ENCODE measurements at regions not wholly inside any gene's neighbourhood (a gene's known extent, or its start where the extent isn't known, plus 50 kb on each side); places are given as distances from the start of the nearest gene placed in this dataset.

DNA sequence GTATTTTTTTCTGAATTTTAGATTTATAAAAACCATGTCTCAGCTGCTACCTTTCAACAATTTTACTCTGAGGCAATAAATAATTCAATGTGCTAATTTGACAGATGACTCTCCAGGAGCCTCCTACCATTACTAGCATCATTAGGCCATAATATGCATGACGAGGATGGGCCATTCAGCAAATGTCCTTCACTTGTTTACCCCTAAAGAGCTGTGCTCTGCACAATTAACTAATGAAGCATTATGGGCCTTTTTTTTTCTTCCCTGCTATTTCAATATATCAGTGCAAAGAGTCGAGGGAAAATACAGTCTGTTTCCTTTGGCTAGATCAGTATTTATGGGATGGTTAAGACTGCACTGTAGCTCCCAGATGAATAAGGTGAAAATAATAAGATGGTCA is 627.2 kb downstream of the ISL1 start:
- H2AFZ ChIP-seq (ENCODE audit: control insufficient read depth, low read depth, low read length) = no peak overlapping the region
- ChIA-PET POLR2A (no interaction called here), SMC1A (ENCODE audit: uncharacterized antibody, unreplicated experiment) (interaction anchor here (0.7 kb wide), 2 partner anchors 10 to 27 kb away, joined by 3 to 5 read pairs; no protein-coding TSS in a partner anchor), RAD21 (ENCODE audit: unreplicated experiment) (no interaction called here), CTCF (no interaction called here)
- in situ Hi-C loops (cut with MboI) (no loop called here), intact Hi-C loops (cut with micrococcal nuclease; ENCODE audit: unreplicated experiment) (no loop called here)
- H4K20me1 ChIP-seq (ENCODE audit: control insufficient read depth, insufficient read depth) = no peaks in the 10 kb centered on the region
- H3K4me3 ChIP-seq = no peak overlapping the region
- no peaks in the 10 kb centered on the region for H3K9me3 ChIP-seq (replicated peaks; ENCODE audit: control insufficient read depth, insufficient read depth, low read length)
- H3K36me3 ChIP-seq (ENCODE audit: control insufficient read depth in 2 of 2, insufficient read depth in 2 of 2, low read length in 1 of 2) = no peaks in the 10 kb centered on the region
- 0% methylated on average over 2 of the region's 2 CpGs for WGBS (ENCODE audit: insufficient coverage, insufficient replicate concordance, low lambda C conversion rate, missing lambda C conversion rate)
- no peaks in the 10 kb centered on the region for H3K4me1 ChIP-seq (ENCODE audit: control insufficient read depth, insufficient read depth, low read length)
- TF ChIP-seq PRDM15 (CRISPR knock-in tag; IDR thresholded peaks at IDR 0.05) = no peak
- TF ChIP-seq JUND (IDR thresholded peaks at IDR 0.05; ENCODE audit: low read depth, low read length) = no peak
- no peak for TF ChIP-seq SRF (IDR thresholded peaks at IDR 0.05; ENCODE audit: low read depth in 2 of 2, low read length in 2 of 2)
- BruUV-seq (replicated peaks) = no TSS peak
- DNase-seq (ENCODE audit: low read depth, low spot score) (no peak), FAIRE-seq (no peak), ATAC-seq (no peak)
- no peak overlapping the region for H3K9ac ChIP-seq (ENCODE audit: control insufficient read depth, insufficient read depth, low read length)
- no peaks in the 10 kb centered on the region for H3K79me2 ChIP-seq (ENCODE audit: control insufficient read depth, insufficient read depth, low read length)
- no peak overlapping the region for H3K27ac ChIP-seq (ENCODE audit: control insufficient read depth, insufficient read depth)
- H3K4me2 ChIP-seq (ENCODE audit: control insufficient read depth, insufficient read depth) = no peak overlapping the region
- H3K27me3 ChIP-seq (replicated peaks in 1 of 2; ENCODE audit: control insufficient read depth in 2 of 2, insufficient read depth in 2 of 2, low read length in 1 of 2) = no peaks in the 10 kb centered on the region

DNA sequence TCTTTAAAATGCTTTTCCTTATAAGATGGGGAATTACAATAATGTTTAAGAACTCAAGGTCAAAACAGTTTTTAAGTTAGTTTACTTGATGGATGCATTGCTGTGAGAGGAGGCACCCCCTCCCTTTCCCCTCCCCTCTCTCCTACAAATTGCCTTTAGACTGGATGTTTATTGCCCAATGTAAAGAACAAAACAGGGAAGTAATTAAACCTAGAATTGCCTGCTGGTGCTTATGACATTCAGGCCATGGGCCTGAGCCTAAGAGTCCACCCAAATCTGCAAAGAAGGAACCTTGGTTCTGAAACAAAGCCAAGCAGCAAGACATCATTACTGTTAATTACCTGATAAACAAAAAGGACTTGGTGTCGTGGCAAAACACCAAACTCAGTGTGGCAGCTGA is 630.3 kb downstream of the ISL1 start:
- Histone ChIP-seq H3K9me3 (replicated peaks; ENCODE audit: control insufficient read depth, insufficient read depth, low read length) (no peaks in the 10 kb centered on the region), H3K79me2 (ENCODE audit: control insufficient read depth, insufficient read depth, low read length) (no peaks in the 10 kb centered on the region), H3K4me1 (ENCODE audit: control insufficient read depth, insufficient read depth, low read length) (no peaks in the 10 kb centered on the region), H3K9ac (ENCODE audit: control insufficient read depth, insufficient read depth, low read length) (no peak overlapping the region), H3K4me3 (no peak overlapping the region), H3K36me3 (ENCODE audit: control insufficient read depth in 2 of 2, insufficient read depth in 2 of 2, low read length in 1 of 2) (no peaks in the 10 kb centered on the region), H3K27ac (ENCODE audit: control insufficient read depth, insufficient read depth) (no peak overlapping the region), H4K20me1 (ENCODE audit: control insufficient read depth, insufficient read depth) (no peaks in the 10 kb centered on the region), H2AFZ (ENCODE audit: control insufficient read depth, low read depth, low read length) (no peak overlapping the region), H3K27me3 (replicated peaks in 1 of 2; ENCODE audit: control insufficient read depth in 2 of 2, insufficient read depth in 2 of 2, low read length in 1 of 2) (no peaks in the 10 kb centered on the region), H3K4me2 (ENCODE audit: control insufficient read depth, insufficient read depth) (no peak overlapping the region)
- ChIA-PET RAD21 (ENCODE audit: unreplicated experiment) (interaction anchor here (0.7 kb wide), 1 partner anchor 49 kb away, joined by 3 read pairs; no protein-coding TSS in a partner anchor), SMC1A (ENCODE audit: uncharacterized antibody, unreplicated experiment) (no interaction called here), POLR2A (no interaction called here), CTCF (no interaction called here)
- ATAC-seq = no peak
- in situ Hi-C loops (cut with MboI) (no loop called here), intact Hi-C loops (cut with micrococcal nuclease; ENCODE audit: unreplicated experiment) (no loop called here)
- WGBS (ENCODE audit: insufficient coverage, insufficient replicate concordance, low lambda C conversion rate, missing lambda C conversion rate) = 0% methylated on average over 1 of the region's 1 CpG
- FAIRE-seq = no peak
- no peak for DNase-seq (ENCODE audit: low read depth, low spot score)
- BruUV-seq (replicated peaks) = no TSS peak
- TF ChIP-seq PRDM15 (CRISPR knock-in tag; IDR thresholded peaks at IDR 0.05) (no peak), SIX5 (IDR thresholded peaks at IDR 0.05; ENCODE audit: low read depth, low read length, severe bottlenecking) (no peak), RELA (IDR thresholded peaks at IDR 0.05; ENCODE audit: borderline replicate concordance, partially characterized antibody) (no peak), POLR2AphosphoS2 (IDR thresholded peaks at IDR 0.05; ENCODE audit: low read depth, low read length) (no peak)

All from GM12878 (cell line).